ENCODE measurements at regions not wholly inside any gene's neighbourhood (a gene's known extent, or its start where the extent isn't known, plus 50 kb on each side); places are given as distances from the start of the nearest gene placed in this dataset.

GRCh38 chr5:3842591-3842990, 247.0 kb downstream of the IRX1 start (continued):
- TF ChIP-seq ZNF626 (tag by site-specific recombination; IDR thresholded peaks at IDR 0.05) (no peak), ZXDB (tag by site-specific recombination; IDR thresholded peaks at IDR 0.05) (no peak), ZNF324 (tag by site-specific recombination; IDR thresholded peaks at IDR 0.05) (no peak), HOXD13 (CRISPR knock-in tag; IDR thresholded peaks at IDR 0.05; ENCODE audit: borderline replicate concordance) (no peak), ZNF221 (tag by site-specific recombination; IDR thresholded peaks at IDR 0.05; ENCODE audit: borderline replicate concordance) (no peak)

- Histone ChIP-seq H3K36me3 (ENCODE audit: control insufficient read depth in 2 of 2, insufficient read depth in 1 of 2, low read length in 2 of 2) (no peaks in the 10 kb centered on the region), H3K27ac (ENCODE audit: extremely low read depth, low read depth, low read length) (no peak overlapping the region), H3K4me1 (ENCODE audit: control insufficient read depth, insufficient read depth, low read length) (no peaks in the 10 kb centered on the region), H3K4me3 (ENCODE audit: low read depth, low read length) (no peak overlapping the region), H3K9me3 (ENCODE audit: control insufficient read depth, insufficient read depth, low read depth, low read length) (no peaks in the 10 kb centered on the region)
- TF ChIP-seq, protein P1, sequence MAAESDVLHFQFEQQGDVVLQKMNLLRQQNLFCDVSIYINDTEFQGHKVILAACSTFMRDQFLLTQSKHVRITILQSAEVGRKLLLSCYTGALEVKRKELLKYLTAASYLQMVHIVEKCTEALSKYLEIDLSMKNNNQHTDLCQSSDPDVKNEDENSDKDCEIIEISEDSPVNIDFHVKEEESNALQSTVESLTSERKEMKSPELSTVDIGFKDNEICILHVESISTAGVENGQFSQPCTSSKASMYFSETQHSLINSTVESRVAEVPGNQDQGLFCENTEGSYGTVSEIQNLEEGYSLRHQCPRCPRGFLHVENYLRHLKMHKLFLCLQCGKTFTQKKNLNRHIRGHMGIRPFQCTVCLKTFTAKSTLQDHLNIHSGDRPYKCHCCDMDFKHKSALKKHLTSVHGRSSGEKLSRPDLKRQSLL (tag by site-specific recombination; IDR thresholded peaks at IDR 0.05) = no peak
- TF ChIP-seq PATZ1 (tag by site-specific recombination; IDR thresholded peaks at IDR 0.05) (no peak), ZNF148 (tag by site-specific recombination; IDR thresholded peaks at IDR 0.05; ENCODE audit: borderline replicate concordance) (no peak), ZBTB20 (tag by site-specific recombination; IDR thresholded peaks at IDR 0.05) (no peak), ZNF155 (tag by site-specific recombination; IDR thresholded peaks at IDR 0.05) (no peak), ZNF19 (tag by site-specific recombination; IDR thresholded peaks at IDR 0.05; ENCODE audit: low read depth) (no peak), ZNF777 (tag by site-specific recombination; IDR thresholded peaks at IDR 0.05; ENCODE audit: borderline replicate concordance) (no peak), ZNF473 (tag by site-specific recombination; IDR thresholded peaks at IDR 0.05) (no peak), TCF7L2 (IDR thresholded peaks at IDR 0.05; ENCODE audit: borderline replicate concordance, low read depth, low read length) (no peak), ZNF792 (tag by site-specific recombination; IDR thresholded peaks at IDR 0.05) (no peak), ZBTB21 (tag by site-specific recombination; IDR thresholded peaks at IDR 0.05) (no peak), ZNF26 (tag by site-specific recombination; IDR thresholded peaks at IDR 0.05) (no peak), GFI1B (tag by site-specific recombination; IDR thresholded peaks at IDR 0.05) (no peak), ZNF324 (tag by site-specific recombination; IDR thresholded peaks at IDR 0.05) (no peak), ZBTB1 (tag by site-specific recombination; IDR thresholded peaks at IDR 0.05) (no peak)
- TF ChIP-seq, protein P2, sequence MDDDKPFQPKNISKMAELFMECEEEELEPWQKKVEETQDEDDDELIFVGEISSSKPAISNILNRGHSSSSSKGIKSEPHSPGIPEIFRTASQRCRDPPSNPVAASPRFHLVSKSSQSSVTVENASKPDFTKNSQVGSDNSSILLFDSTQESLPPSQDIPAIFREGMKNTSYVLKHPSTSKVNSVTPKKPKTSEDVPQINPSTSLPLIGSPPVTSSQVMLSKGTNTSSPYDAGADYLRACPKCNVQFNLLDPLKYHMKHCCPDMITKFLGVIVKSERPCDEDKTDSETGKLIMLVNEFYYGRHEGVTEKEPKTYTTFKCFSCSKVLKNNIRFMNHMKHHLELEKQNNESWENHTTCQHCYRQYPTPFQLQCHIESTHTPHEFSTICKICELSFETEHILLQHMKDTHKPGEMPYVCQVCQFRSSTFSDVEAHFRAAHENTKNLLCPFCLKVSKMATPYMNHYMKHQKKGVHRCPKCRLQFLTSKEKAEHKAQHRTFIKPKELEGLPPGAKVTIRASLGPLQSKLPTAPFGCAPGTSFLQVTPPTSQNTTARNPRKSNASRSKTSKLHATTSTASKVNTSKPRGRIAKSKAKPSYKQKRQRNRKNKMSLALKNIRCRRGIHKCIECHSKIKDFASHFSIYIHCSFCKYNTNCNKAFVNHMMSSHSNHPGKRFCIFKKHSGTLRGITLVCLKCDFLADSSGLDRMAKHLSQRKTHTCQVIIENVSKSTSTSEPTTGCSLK (tag by site-specific recombination; IDR thresholded peaks at IDR 0.05) = no peak
- TF ChIP-seq, protein P3, sequence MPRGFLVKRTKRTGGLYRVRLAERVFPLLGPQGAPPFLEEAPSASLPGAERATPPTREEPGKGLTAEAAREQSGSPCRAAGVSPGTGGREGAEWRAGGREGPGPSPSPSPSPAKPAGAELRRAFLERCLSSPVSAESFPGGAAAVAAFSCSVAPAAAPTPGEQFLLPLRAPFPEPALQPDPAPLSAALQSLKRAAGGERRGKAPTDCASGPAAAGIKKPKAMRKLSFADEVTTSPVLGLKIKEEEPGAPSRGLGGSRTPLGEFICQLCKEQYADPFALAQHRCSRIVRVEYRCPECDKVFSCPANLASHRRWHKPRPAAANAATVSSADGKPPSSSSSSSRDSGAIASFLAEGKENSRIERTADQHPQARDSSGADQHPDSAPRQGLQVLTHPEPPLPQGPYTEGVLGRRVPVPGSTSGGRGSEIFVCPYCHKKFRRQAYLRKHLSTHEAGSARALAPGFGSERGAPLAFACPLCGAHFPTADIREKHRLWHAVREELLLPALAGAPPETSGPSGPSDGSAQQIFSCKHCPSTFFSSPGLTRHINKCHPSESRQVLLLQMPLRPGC (tag by site-specific recombination; IDR thresholded peaks at IDR 0.05) = no peak
- ChIA-PET CTCF (no interaction called here), POLR2A (no interaction called here)
Measured at GRCh38 chr5:3843706-3844105, 248.1 kb downstream of the IRX1 start.
